GM10248 (cell line): ENCODE measurements at regions not wholly inside any gene's neighbourhood (a gene's known extent, or its start where the extent isn't known, plus 50 kb on each side); places are given as distances from the start of the nearest gene placed in this dataset.

ENCODE experiments used
- CTCF ChIA-PET: fragments of 300-600 bp; sonication (Branson Sonifier 250); formaldehyde crosslinking; extraction: SDS; loops from one replicate; lab custom pipeline; 2021; ENCODE audit warnings: antibody characterized with exemption; lab: Yijun Ruan, JAX
- POLR2A ChIA-PET: fragments of 350-650 bp; sonication (Branson Sonifier 250); formaldehyde crosslinking; extraction: SDS; loops from one replicate; lab custom pipeline; 2020; ENCODE audit warnings: antibody characterized with exemption; lab: Yijun Ruan, JAX
- DNase-seq: peaks from one replicate; pipeline ENCODE4 v3.0.0; 2012; ENCODE audit errors: extremely low spot score
- TF ChIP-seq, protein P1 (sequence below): IDR thresholded peaks from 2 replicates; pipeline ENCODE4 v1.5.1; 2012; ENCODE audit warnings: mild to moderate bottlenecking, low read depth; ENCODE audit errors: extremely low read depth, missing control alignments, control extremely low read depth

DNA sequence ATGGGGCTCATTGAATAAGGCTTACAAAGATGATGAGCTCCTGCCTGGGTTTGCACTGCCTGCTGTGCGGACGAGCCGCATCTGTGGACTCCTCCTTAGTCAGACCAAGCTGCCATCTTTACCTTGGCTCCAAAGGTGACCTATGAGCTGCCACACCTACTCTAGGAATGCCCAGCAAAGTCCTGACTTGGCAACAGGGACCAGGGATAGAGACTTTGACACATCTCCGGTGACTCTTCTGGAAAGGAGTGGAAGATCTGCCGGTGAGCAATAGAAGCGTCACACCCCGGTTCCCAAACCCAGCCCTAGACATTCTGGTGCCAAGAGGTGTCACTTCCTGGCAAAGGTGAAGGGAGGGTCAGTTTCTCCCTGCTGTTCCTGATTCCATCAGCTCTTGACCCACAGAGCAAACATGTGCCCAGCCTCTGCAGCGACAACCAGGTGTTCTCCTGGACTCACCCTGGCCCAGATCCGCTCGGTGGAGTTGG is 50.2 kb upstream of the GTF3A start:
- no peak for DNase-seq
- TF ChIP-seq, protein P1, sequence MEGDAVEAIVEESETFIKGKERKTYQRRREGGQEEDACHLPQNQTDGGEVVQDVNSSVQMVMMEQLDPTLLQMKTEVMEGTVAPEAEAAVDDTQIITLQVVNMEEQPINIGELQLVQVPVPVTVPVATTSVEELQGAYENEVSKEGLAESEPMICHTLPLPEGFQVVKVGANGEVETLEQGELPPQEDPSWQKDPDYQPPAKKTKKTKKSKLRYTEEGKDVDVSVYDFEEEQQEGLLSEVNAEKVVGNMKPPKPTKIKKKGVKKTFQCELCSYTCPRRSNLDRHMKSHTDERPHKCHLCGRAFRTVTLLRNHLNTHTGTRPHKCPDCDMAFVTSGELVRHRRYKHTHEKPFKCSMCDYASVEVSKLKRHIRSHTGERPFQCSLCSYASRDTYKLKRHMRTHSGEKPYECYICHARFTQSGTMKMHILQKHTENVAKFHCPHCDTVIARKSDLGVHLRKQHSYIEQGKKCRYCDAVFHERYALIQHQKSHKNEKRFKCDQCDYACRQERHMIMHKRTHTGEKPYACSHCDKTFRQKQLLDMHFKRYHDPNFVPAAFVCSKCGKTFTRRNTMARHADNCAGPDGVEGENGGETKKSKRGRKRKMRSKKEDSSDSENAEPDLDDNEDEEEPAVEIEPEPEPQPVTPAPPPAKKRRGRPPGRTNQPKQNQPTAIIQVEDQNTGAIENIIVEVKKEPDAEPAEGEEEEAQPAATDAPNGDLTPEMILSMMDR: no peak
- CTCF ChIA-PET: interaction anchor here (0.8 to 10.0 kb wide), 17 partner anchors 13 to 610 kb away, joined by 3 to 205 read pairs (median 4); no protein-coding TSS in a partner anchor
- POLR2A ChIA-PET: no interaction called here
